MCF 10A (cell line): ENCODE measurements at regions not wholly inside any gene's neighbourhood (a gene's known extent, or its start where the extent isn't known, plus 50 kb on each side); places are given as distances from the start of the nearest gene placed in this dataset.

Experiments used
- BruUV-seq: library from RNA; stranded (reverse); fragments of 400-500 nt; replicated peaks from 2 replicates; lab custom pipeline; 2021; lab: Mats Ljungman, UMichigan
- CTCF ChIA-PET: fragments of 300-600 bp; sonication (Branson Sonifier 250); formaldehyde crosslinking; extraction: SDS; loops from one replicate; lab custom pipeline; 2021; ENCODE audit warnings: antibody characterized with exemption, inconsistent platforms; lab: Yijun Ruan, JAX
- POLR2A ChIA-PET: fragments of 300-600, 350-650 bp; sonication (Branson Sonifier 250); formaldehyde crosslinking; extraction: SDS; loops from one replicate; lab custom pipeline; 2020; ENCODE audit warnings: antibody characterized with exemption, inconsistent platforms; lab: Yijun Ruan, JAX
- DNase-seq: peaks from one replicate; pipeline ENCODE4 v3.0.0-alpha.2; 2018; ENCODE audit not compliant: unreplicated experiment
- H3K27ac Mint-ChIP-seq: one replicate; pipeline ENCODE4 v1.8.0; 2022; ENCODE audit warnings: mild to moderate bottlenecking, low read depth, mixed read lengths; ENCODE audit not compliant: unreplicated experiment
- H3K27me3 Mint-ChIP-seq: one replicate; pipeline ENCODE4 v1.8.0; 2022; ENCODE audit warnings: mixed read lengths; ENCODE audit not compliant: insufficient read depth, unreplicated experiment
- H3K36me3 Mint-ChIP-seq: one replicate; pipeline ENCODE4 v1.8.0; 2022; ENCODE audit warnings: mild to moderate bottlenecking, moderate library complexity, mixed read lengths; ENCODE audit not compliant: insufficient read depth, unreplicated experiment
- H3K4me1 Mint-ChIP-seq: one replicate; pipeline ENCODE4 v1.8.0; 2022; ENCODE audit warnings: mixed read lengths; ENCODE audit not compliant: insufficient read depth, unreplicated experiment
- H3K4me3 Mint-ChIP-seq: one replicate; pipeline ENCODE4 v1.8.0; 2022; ENCODE audit warnings: mild to moderate bottlenecking, moderate library complexity, mixed read lengths; ENCODE audit not compliant: unreplicated experiment
- H3K9me3 Mint-ChIP-seq: one replicate; pipeline ENCODE4 v1.8.0; 2022; ENCODE audit warnings: mixed read lengths; ENCODE audit not compliant: unreplicated experiment
- CTCF ChIP-seq: fragments of 200-600 bp; IDR thresholded peaks from one replicate; pipeline ENCODE4 v1.8.0; 2022; ENCODE audit warnings: antibody characterized with exemption, mild to moderate bottlenecking; ENCODE audit not compliant: unreplicated experiment
- intact Hi-C: fragments of 100-400 bp; cut with micrococcal nuclease; formaldehyde crosslinking; loops from 2 replicates; pipeline ENCODE4 v1.14.1; 2022

DNA sequence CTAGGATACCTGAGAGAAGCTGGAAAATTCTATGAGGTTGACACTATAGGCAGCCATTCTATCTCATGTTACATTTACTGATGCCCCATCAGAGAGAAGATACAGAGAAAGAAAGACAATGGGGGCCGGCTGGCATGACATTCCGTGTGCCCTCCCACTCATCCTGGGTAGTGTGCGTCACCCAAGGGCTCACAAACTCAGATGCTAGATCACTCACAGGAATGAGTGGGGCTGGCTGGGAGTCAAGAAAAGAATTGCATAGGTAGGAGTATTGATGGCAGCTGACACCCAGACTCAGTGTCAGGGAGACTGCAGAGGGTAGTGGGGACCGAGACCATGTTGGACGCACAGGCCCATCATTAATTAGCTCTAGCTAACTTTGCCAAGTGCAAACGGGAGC, 1113.5 kb upstream of the AUTS2 start:
- Mint-ChIP-seq H3K27ac (no peak overlapping the region), H3K9me3 (peaks cover 28% of the 10 kb centered on the region), H3K4me1 (no peaks in the 10 kb centered on the region), H3K36me3 (no peaks in the 10 kb centered on the region), H3K4me3 (no peak overlapping the region), H3K27me3 (no peaks in the 10 kb centered on the region)
- intact Hi-C loops, result no loop called here
- DNase-seq, result no peak
- no peak for TF ChIP-seq CTCF
- BruUV-seq, result no TSS peak
- ChIA-PET POLR2A (no interaction called here), CTCF (no interaction called here)

- no TSS peak for BruUV-seq
- no peak for TF ChIP-seq CTCF
- no peak overlapping the region for H3K27ac Mint-ChIP-seq
- H3K4me1 Mint-ChIP-seq, result no peaks in the 10 kb centered on the region
- H3K27me3 Mint-ChIP-seq, result no peaks in the 10 kb centered on the region
- peaks cover 25% of the 10 kb centered on the region for H3K9me3 Mint-ChIP-seq
- no peak for DNase-seq
- ChIA-PET POLR2A (no interaction called here), CTCF (interaction anchor here (0.6 kb wide), 1 partner anchor 728 kb away, joined by 3 read pairs; no protein-coding TSS in a partner anchor)
- no peaks in the 10 kb centered on the region for H3K36me3 Mint-ChIP-seq
- intact Hi-C loops, result no loop called here
- H3K4me3 Mint-ChIP-seq, result no peak overlapping the region
These were observed 1112.9 kb upstream of the AUTS2 start for GRCh38 chr7:68485253-68485917.

- no peak overlapping the region for H3K27ac Mint-ChIP-seq
- POLR2A ChIA-PET, result no interaction called here
- CTCF ChIA-PET, result interaction anchor here (0.7 kb wide), 1 partner anchor 826 kb away, joined by 3 read pairs; no protein-coding TSS in a partner anchor
These were observed 1109.8 kb upstream of the AUTS2 start for GRCh38 chr7:68488341-68489060.

More at GRCh38 chr7:68488341-68489060, 1109.8 kb upstream of the AUTS2 start:
- no peaks in the 10 kb centered on the region for H3K36me3 Mint-ChIP-seq
- no peaks in the 10 kb centered on the region for H3K4me1 Mint-ChIP-seq
- no peak for DNase-seq
- intact Hi-C loops, result no loop called here
- no TSS peak for BruUV-seq
- peaks cover 25% of the 10 kb centered on the region for H3K9me3 Mint-ChIP-seq
- no peaks in the 10 kb centered on the region for H3K27me3 Mint-ChIP-seq
- no peak for TF ChIP-seq CTCF
- no peak overlapping the region for H3K4me3 Mint-ChIP-seq
